Middle frontal gyrus (tissue), 1 donor: ENCODE measurements at regions not wholly inside any gene's neighbourhood (a gene's known extent, or its start where the extent isn't known, plus 50 kb on each side); places are given as distances from the start of the nearest gene placed in this dataset.

Source experiments
- DNase-seq: peaks from one replicate; pipeline ENCODE4 v3.0.0-alpha.2; 2015; ENCODE audit warnings: low spot score; ENCODE audit errors: extremely low spot score

- DNase-seq: no peak
These were observed 64.7 kb downstream of the ARRDC4 start for GRCh38 chr15:98025237-98025636.

GRCh38 chr15:98034731-98035130 is 74.2 kb downstream of the ARRDC4 start:
- no peak for DNase-seq

GRCh38 chr15:98035134-98035533 is 74.6 kb downstream of the ARRDC4 start:
- no peak for DNase-seq

DNA sequence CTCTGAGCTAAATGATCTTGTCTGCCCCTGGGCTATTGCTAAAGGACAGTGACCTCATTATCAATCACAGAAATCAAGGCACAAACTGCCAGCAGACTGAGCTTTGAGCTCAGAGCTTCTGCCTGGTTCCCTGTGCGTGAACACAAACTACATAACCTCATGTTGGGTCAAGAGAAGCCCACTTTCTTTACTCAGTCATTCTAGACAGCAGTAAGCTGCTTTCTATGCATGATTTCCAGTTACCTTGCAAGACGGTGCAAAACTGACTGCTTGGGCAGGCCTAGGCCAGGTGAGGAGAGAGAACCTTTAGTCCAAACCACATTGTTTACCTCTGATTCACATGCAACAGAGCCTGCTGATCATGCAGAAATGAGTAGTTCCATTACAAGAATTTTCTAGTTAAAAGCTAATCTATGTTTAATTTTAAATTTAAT is 75.1 kb downstream of the ARRDC4 start:
- DNase-seq: no peak

- no peak for DNase-seq
These were observed 79.1 kb downstream of the ARRDC4 start for GRCh38 chr15:98039596-98039995.

DNA sequence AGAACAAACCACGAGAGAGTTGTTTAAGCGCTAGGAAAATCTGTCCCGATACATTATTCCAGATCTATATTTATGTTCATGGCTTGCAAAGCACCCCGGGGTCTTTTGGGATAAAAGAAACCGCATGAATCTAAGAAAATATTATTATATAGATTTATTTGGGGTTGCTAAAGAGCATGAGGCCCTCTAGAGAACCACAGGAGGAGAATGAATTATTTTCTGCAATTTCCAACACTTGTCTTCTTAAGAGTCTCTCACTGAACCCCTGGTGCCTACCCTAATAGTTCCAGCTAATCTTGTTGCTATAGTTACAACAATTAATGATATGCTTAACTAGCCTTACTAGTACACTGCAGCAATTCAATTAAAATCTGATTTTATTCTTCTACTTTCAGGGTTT is 79.6 kb downstream of the ARRDC4 start:
- DNase-seq: no peak

DNA sequence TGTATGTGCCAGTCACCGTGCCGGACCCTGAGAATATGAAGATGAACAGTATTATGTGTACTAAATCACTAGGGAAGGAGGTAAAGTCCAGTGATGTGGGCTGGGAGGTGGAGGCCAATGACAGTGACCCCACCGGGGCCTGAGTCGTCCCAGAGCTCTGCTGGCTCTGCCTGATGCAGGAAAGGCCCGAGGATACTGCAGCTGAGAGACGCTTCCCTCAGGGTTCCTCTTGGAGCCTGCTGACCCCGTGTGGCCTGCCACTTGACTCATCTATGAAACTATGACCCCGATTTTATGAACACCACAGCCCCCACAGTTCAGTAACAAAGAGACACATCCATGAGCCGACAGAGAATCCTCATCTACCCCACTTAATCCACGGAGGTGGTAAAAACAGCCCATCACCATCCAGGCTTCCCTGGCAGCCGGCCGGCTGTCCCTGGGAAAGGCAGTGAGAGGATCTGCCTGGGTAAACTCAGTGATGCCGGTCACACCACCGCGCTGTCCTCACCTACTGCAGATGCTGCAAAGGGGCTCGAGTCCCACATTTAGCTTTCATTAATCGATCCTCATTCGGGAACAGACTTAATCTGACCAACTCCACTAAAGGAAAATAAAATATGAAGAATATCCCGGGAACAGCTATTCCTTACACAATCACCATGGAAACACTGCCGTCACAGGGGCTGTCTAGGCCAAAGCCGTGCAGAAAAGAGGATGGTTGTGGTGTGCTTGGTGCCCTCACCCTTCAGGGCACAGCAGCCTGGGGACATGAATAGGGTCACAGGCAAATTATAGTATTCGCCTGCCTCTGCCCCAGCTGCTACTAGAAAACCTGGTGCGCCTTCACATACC is 82.9 kb downstream of the ARRDC4 start:
- peak; percentile 9 for DNase-seq

- no peak for DNase-seq
These were observed 91.2 kb downstream of the ARRDC4 start for GRCh38 chr15:98051734-98052133.

GRCh38 chr15:98057453-98057852 is 97.0 kb downstream of the ARRDC4 start:
- DNase-seq: no peak

GRCh38 chr15:98062869-98063268 is 102.4 kb downstream of the ARRDC4 start:
- no peak for DNase-seq

DNA sequence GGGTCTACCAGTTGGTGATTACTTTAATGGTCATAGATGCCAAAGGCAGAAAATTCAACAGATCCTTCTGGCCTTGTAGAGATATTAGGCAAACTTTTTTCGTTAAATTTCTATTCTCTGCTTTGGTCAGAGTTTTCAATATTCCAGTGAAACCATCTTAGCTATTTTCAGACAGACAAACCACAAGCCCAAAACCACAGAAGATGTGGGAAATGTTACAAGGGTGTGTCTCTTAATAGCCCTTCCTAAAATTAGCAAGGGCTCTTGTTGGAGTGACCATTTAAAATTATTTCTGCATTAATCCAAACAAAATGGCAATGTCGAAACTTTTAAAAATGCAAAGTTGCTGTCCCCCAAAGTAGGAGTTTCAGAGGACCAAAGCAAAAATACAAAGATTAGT is 102.8 kb downstream of the ARRDC4 start:
- DNase-seq: no peak

GRCh38 chr15:98063871-98064270 is 103.4 kb downstream of the ARRDC4 start:
- no peak for DNase-seq

GRCh38 chr15:98067339-98067738 is 106.8 kb downstream of the ARRDC4 start:
- DNase-seq: no peak

- DNase-seq: no peak
These were observed 108.8 kb downstream of the ARRDC4 start for GRCh38 chr15:98069256-98069655.

DNA sequence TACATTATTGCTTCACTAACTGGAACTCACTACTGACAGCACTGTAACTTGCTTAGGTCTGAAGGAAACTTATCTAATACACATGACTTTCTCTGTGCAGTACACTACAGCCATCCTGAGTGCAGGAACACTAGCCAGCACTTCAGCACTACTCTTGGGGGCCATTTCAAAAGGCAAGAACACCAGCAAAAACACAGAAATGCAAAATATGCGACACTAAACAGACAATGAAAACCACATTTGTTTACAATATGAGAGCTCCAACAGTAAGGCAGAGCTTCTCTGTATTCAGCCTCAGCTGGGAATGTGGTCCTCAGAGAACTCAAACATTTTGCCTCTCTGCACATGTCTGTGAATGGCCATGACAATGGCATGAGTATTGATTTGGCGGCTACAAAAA is 109.6 kb downstream of the ARRDC4 start:
- no peak for DNase-seq

DNA sequence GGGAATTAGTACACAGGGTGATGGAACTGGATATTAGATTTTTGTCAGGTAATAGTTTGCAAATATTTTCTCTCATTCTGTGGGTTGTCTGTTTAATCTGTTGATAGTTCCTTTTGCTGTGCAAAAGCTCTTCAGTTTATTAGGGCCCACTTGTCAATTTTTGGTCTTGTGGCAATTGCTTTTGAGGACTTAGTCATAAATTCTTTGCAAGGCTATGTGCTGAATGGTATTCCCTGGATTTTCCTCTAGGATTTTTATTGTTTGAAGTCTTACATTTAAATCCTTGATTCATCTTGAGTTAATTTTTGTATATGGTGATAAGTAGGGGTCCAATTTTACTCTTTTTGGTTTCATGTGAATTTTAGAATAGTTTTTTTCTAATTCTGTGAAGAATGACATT is 111.3 kb downstream of the ARRDC4 start:
- no peak for DNase-seq

DNA sequence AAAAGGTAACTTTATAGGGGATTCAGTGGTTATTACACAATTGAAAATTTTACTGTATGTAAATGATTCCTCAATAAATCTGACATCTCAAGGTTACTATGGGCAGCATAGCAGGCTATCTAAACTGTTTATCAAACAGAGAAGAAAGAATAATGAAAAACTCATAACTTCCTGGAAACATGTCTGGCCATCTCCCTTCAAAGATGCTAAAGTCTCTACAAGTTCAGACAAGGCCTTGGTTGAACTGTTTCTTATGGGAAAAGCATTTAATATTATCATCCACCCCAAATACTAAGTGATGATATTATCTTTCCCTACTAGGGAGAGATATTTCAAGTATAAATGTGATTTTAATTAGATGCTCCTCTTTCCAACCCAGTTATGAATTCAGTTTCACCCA is 114.9 kb downstream of the ARRDC4 start:
- no peak for DNase-seq

GRCh38 chr15:98076021-98076816 is 115.7 kb downstream of the ARRDC4 start:
- DNase-seq: no peak

DNA sequence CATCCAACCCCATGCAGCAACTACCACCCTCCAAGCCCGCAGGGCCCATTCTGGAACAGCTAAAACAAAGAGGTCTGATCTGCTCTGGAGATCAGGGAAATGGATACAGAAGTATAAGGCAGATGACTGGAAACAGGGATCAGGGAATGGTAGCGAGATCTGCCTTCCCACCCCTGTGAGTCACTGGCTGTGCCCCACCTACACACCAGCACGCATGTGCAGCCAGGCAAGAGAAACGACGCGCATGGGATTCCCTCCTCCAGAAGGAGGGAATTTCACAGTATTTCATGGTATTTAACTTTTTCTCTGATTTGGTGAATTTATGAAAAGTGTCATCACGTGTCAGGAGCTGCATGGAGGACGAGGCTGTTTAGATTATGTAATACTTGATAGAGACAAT is 116.7 kb downstream of the ARRDC4 start:
- DNase-seq: no peak

GRCh38 chr15:98080791-98081190 is 120.3 kb downstream of the ARRDC4 start:
- DNase-seq: no peak

DNA sequence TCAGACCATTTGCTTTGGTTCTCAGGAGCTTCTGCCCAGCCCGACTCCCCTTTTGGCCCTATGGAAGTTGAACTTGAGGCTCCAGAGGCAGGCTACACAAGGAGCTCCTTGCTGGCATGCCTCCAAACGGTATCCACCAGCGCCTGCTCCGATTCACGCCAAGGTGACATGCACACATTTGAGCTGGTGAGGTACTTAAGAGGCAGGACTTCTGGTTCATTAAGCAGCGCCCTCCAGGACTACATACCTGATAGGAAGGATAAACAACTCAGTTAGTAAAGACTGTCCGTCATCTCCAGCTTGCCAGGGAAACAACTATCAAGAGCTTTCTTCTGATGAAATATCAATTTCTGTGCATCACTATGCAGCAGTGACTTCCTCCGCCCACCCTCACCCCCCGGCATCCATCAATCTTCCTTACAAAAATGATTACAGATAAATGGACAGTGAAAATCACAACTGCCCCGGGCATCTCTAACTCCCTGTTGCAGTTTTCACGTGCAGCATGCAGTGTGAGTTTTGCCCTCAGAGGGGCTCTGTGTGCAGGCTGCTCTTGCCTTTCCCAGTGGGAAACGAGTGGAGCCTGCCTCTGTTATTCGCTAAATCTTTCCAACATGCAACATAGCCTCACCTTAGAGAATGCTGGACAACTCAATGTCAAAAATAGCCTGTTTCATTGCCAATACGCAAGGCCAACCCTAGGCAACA is 122.9 kb downstream of the ARRDC4 start:
- no peak for DNase-seq
